RWPE2 (cell line): ENCODE measurements at regions not wholly inside any gene's neighbourhood (a gene's known extent, or its start where the extent isn't known, plus 50 kb on each side); places are given as distances from the start of the nearest gene placed in this dataset.

Experiments
- ATAC-seq: fragments of 200-7000 bp; cut with Tn5 transposase; 3 replicates; pipeline ENCODE4 v1.9.1; 2021; ENCODE audit warnings: low read depth
- DNase-seq: peaks from one replicate; pipeline ENCODE4 v3.0.0-alpha.2; 2020; ENCODE audit warnings: low spot score
- H3K27ac ChIP-seq: fragments of 450-650 bp; 2 replicates; pipeline ENCODE4 v1.5.1; 2017; ENCODE audit warnings: mild to moderate bottlenecking; ENCODE audit not compliant: poor library complexity, severe bottlenecking
- H3K27me3 ChIP-seq: fragments of 250-450 bp; sonication (Bioruptor Pico); 2 replicates; pipeline ENCODE4 v1.5.1; 2021; ENCODE audit warnings: mild to moderate bottlenecking, moderate library complexity; ENCODE audit not compliant: insufficient read depth, poor library complexity, severe bottlenecking
- H3K36me3 ChIP-seq: fragments of 250-450 bp; sonication (Bioruptor Pico); 2 replicates; pipeline ENCODE4 v1.5.1; 2020; ENCODE audit warnings: low read depth, mild to moderate bottlenecking, moderate library complexity
- H3K4me1 ChIP-seq: fragments of 250-450 bp; sonication (Bioruptor Pico); 2 replicates; pipeline ENCODE4 v1.5.1; 2021; ENCODE audit warnings: mild to moderate bottlenecking, moderate library complexity; ENCODE audit not compliant: insufficient read depth, poor library complexity, severe bottlenecking
- H3K4me3 ChIP-seq: fragments of 250-450 bp; sonication (Bioruptor Pico); 2 replicates; pipeline ENCODE4 v1.5.1; 2021; ENCODE audit warnings: mild to moderate bottlenecking, moderate library complexity; ENCODE audit not compliant: severe bottlenecking
- H3K9me3 ChIP-seq: fragments of 250-450 bp; sonication (Bioruptor Pico); 2 replicates; pipeline ENCODE4 v1.5.1; 2021; ENCODE audit warnings: mild to moderate bottlenecking, moderate library complexity; ENCODE audit not compliant: severe bottlenecking
- CTCF ChIP-seq: fragments of 450-650 bp; IDR thresholded peaks from one replicate; pipeline ENCODE4 v1.5.1; 2017; ENCODE audit warnings: mild to moderate bottlenecking, moderate library complexity; ENCODE audit not compliant: poor library complexity, severe bottlenecking

DNA sequence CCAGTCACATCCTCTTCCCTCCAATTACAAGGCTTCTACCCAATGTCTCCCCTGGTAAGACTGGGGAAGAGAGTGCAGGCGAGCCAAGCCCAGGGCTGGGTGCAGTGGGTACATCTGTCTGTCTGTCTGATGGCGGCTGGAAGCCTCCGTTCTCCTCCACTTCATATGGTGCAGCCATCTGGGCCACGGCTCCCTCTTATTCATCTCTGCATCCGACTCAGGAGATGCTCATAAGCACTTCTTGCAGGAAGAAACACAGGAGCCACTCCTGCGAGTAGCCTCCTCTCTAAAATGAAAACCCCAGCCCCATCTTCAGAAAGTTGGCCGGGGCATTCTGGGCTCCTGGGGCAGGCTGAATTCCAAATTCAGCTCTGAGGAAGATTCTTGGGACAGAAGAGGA lies 67.5 kb upstream of the SLC6A6 start:
- ATAC-seq, result no peak
- DNase-seq, result no peak
- Histone ChIP-seq H3K27me3 (no peaks in the 10 kb centered on the region), H3K27ac (no peak overlapping the region), H3K9me3 (no peaks in the 10 kb centered on the region), H3K4me3 (no peak overlapping the region), H3K36me3 (no peaks in the 10 kb centered on the region), H3K4me1 (no peaks in the 10 kb centered on the region)
- TF ChIP-seq CTCF, result no peak

GRCh38 chr3:14335774-14336748 lies 66.3 kb upstream of the SLC6A6 start:
- no peaks in the 10 kb centered on the region for H3K4me1 ChIP-seq
- H3K9me3 ChIP-seq, result no peaks in the 10 kb centered on the region
- H3K27ac ChIP-seq, result no peak overlapping the region
- H3K36me3 ChIP-seq, result no peaks in the 10 kb centered on the region
- H3K4me3 ChIP-seq, result no peak overlapping the region
- ATAC-seq (peak; percentile 40), DNase-seq (no peak)
- TF ChIP-seq CTCF, result no peak
- no peaks in the 10 kb centered on the region for H3K27me3 ChIP-seq

DNA sequence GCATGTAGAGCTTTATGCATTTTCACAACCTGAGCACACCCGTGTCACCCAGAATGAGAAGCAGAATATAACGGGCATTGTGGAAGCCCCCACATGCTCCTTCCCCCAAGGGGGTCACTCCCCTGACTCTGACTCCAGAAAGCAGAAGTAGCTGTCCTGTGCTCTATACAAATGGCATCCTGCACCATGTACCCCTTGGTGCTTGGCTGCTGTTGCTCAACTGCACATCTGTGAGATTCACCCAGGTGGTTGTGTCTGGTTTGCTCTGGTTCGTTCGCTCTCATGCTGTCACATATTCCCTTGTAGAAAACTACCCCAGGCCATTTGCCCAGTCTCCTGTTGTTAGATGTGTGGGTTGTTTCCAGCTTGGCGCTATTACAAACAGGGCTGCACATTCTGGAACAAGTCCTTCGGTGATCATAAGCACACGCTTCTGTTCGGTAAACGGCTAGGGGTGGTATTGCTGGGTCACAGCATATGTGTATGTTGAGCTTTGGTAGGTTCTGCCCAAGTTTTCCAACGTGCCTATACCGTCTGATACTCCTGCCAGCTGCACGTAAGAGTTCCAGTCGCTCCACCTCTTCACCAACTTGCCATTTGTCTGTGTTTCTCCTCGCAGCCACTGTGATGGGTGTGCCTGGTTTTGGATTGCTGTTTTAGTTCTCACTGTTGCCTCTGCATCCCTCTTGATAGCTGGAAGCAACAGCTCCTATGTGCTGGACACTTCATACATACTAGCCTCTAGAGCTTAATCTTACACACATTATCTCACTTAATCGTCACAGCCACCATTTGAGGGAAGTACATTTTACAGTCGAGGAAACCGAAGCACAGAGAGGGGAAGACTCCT lies 65.4 kb upstream of the SLC6A6 start:
- Histone ChIP-seq H3K4me3 (no peak overlapping the region), H3K9me3 (no peaks in the 10 kb centered on the region), H3K4me1 (no peaks in the 10 kb centered on the region), H3K27ac (no peak overlapping the region), H3K27me3 (no peaks in the 10 kb centered on the region), H3K36me3 (no peaks in the 10 kb centered on the region)
- DNase-seq (no peak), ATAC-seq (no peak)
- TF ChIP-seq CTCF, result no peak

GRCh38 chr3:14337828-14338227 lies 64.6 kb upstream of the SLC6A6 start:
- H3K9me3 ChIP-seq, result no peaks in the 10 kb centered on the region
- no peak for DNase-seq
- no peak for TF ChIP-seq CTCF
- no peaks in the 10 kb centered on the region for H3K4me1 ChIP-seq
- H3K36me3 ChIP-seq, result no peaks in the 10 kb centered on the region
- no peak overlapping the region for H3K4me3 ChIP-seq
- ATAC-seq, result no peak
- no peak overlapping the region for H3K27ac ChIP-seq
- H3K27me3 ChIP-seq, result no peaks in the 10 kb centered on the region
